ENCODE measurements at regions not wholly inside any gene's neighbourhood (a gene's known extent, or its start where the extent isn't known, plus 50 kb on each side); places are given as distances from the start of the nearest gene placed in this dataset.

GRCh38 chrX:6681521-6682145, 146.7 kb upstream of the VCX3A start:
- no peak for TF ChIP-seq POLR2A (IDR thresholded peaks at IDR 0.05; ENCODE audit: low read length)
- TF ChIP-seq GATA1 (IDR thresholded peaks at IDR 0.05; ENCODE audit: low read depth, low read length), result no peak
- no peak for DNase-seq

GRCh38 chrX:6679988-6680387, 145.1 kb upstream of the VCX3A start:
- no peak for DNase-seq
- no peak for TF ChIP-seq POLR2A (IDR thresholded peaks at IDR 0.05; ENCODE audit: low read length)
- TF ChIP-seq GATA1 (IDR thresholded peaks at IDR 0.05; ENCODE audit: low read depth, low read length), result no peak

GRCh38 chrX:6679550-6679949, 144.6 kb upstream of the VCX3A start:
- TF ChIP-seq POLR2A (IDR thresholded peaks at IDR 0.05; ENCODE audit: low read length) (no peak), GATA1 (IDR thresholded peaks at IDR 0.05; ENCODE audit: low read depth, low read length) (no peak)
- DNase-seq, result no peak

- TF ChIP-seq POLR2A (IDR thresholded peaks at IDR 0.05; ENCODE audit: low read length), result no peak
- no peak for TF ChIP-seq GATA1 (IDR thresholded peaks at IDR 0.05; ENCODE audit: low read depth, low read length)
- no peak for DNase-seq
These were observed 143.4 kb upstream of the VCX3A start for GRCh38 chrX:6678313-6678712.

GRCh38 chrX:6674734-6675133, 139.8 kb upstream of the VCX3A start:
- no peak for DNase-seq
- TF ChIP-seq GATA1 (IDR thresholded peaks at IDR 0.05; ENCODE audit: low read depth, low read length), result no peak
- TF ChIP-seq POLR2A (IDR thresholded peaks at IDR 0.05; ENCODE audit: low read length), result no peak

- DNase-seq, result no peak
- TF ChIP-seq GATA1 (IDR thresholded peaks at IDR 0.05; ENCODE audit: low read depth, low read length), result no peak
- TF ChIP-seq POLR2A (IDR thresholded peaks at IDR 0.05; ENCODE audit: low read length), result no peak
These were observed 132.3 kb upstream of the VCX3A start for GRCh38 chrX:6667048-6667768.

- no peak for TF ChIP-seq GATA1 (IDR thresholded peaks at IDR 0.05; ENCODE audit: low read depth, low read length)
- no peak for TF ChIP-seq POLR2A (IDR thresholded peaks at IDR 0.05; ENCODE audit: low read length)
- DNase-seq, result no peak
These were observed 131.7 kb upstream of the VCX3A start for GRCh38 chrX:6666624-6667023.

- DNase-seq, result no peak
- TF ChIP-seq GATA1 (IDR thresholded peaks at IDR 0.05; ENCODE audit: low read depth, low read length) (no peak), POLR2A (IDR thresholded peaks at IDR 0.05; ENCODE audit: low read length) (no peak)
These were observed 126.8 kb upstream of the VCX3A start for GRCh38 chrX:6661736-6662135.

GRCh38 chrX:6660567-6661264, 125.8 kb upstream of the VCX3A start:
- no peak for DNase-seq
- no peak for TF ChIP-seq GATA1 (IDR thresholded peaks at IDR 0.05; ENCODE audit: low read depth, low read length)
- no peak for TF ChIP-seq POLR2A (IDR thresholded peaks at IDR 0.05; ENCODE audit: low read length)

- no peak for DNase-seq
- no peak for TF ChIP-seq GATA1 (IDR thresholded peaks at IDR 0.05; ENCODE audit: low read depth, low read length)
- TF ChIP-seq POLR2A (IDR thresholded peaks at IDR 0.05; ENCODE audit: low read length), result no peak
These were observed 110.3 kb upstream of the VCX3A start for GRCh38 chrX:6645216-6645615.

GRCh38 chrX:6644411-6644810, 109.5 kb upstream of the VCX3A start:
- TF ChIP-seq GATA1 (IDR thresholded peaks at IDR 0.05; ENCODE audit: low read depth, low read length), result no peak
- no peak for TF ChIP-seq POLR2A (IDR thresholded peaks at IDR 0.05; ENCODE audit: low read length)

GRCh38 chrX:6640727-6641126, 105.8 kb upstream of the VCX3A start:
- TF ChIP-seq GATA1 (IDR thresholded peaks at IDR 0.05; ENCODE audit: low read depth, low read length) (no peak), POLR2A (IDR thresholded peaks at IDR 0.05; ENCODE audit: low read length) (no peak)

More at GRCh38 chrX:6644411-6644810, 109.5 kb upstream of the VCX3A start:
- peak; percentile 0 for DNase-seq

GRCh38 chrX:6614506-6614905, 79.6 kb upstream of the VCX3A start:
- TF ChIP-seq GATA1 (IDR thresholded peaks at IDR 0.05; ENCODE audit: low read depth, low read length) (no peak), POLR2A (IDR thresholded peaks at IDR 0.05; ENCODE audit: low read length) (no peak)
- no peak for DNase-seq

More at GRCh38 chrX:6640727-6641126, 105.8 kb upstream of the VCX3A start:
- no peak for DNase-seq

GRCh38 chrX:6599230-6599860, 64.4 kb upstream of the VCX3A start:
- no peak for DNase-seq
- no peak for TF ChIP-seq POLR2A (IDR thresholded peaks at IDR 0.05; ENCODE audit: low read length)
- no peak for TF ChIP-seq GATA1 (IDR thresholded peaks at IDR 0.05; ENCODE audit: low read depth, low read length)
